GM12864 (cell line): ENCODE measurements at regions not wholly inside any gene's neighbourhood (a gene's known extent, or its start where the extent isn't known, plus 50 kb on each side); places are given as distances from the start of the nearest gene placed in this dataset.

Experiments
- DNase-seq: peaks from one replicate; pipeline ENCODE4 v3.0.0-alpha.2; 2011; ENCODE audit warnings: low read depth
- H3K4me3 ChIP-seq: 2 replicates; pipeline ENCODE4 v1.5.1; 2011; ENCODE audit warnings: mild to moderate bottlenecking, low read depth, low read length, control low read depth
- TF ChIP-seq, protein P1 (sequence below): IDR thresholded peaks from 2 replicates; pipeline ENCODE4 v1.5.1; 2011; ENCODE audit warnings: low read depth, mild to moderate bottlenecking, moderate library complexity, low read length, control low read depth, inconsistent platforms; ENCODE audit errors: missing control alignments

DNA sequence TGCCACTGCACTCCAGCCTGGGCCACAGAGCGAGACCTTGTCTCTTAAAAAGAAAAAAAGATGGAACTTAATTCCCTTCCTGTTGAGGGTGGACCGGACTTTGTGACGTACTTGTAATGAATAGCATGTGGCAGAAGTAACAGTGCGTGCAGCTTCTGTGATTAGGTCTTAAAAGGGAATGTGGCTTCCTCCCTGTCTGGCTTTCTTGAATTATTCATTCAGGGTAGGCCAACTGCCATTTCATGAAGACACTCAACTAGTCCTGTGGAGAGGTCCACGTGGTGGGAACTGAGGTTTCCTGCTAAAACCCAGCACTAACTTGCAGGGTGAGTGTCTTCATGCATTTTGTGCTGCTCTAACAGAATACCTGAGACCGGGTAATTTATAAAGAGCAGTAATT, 98.9 kb upstream of the PIAS1 start:
- TF ChIP-seq, protein P1, sequence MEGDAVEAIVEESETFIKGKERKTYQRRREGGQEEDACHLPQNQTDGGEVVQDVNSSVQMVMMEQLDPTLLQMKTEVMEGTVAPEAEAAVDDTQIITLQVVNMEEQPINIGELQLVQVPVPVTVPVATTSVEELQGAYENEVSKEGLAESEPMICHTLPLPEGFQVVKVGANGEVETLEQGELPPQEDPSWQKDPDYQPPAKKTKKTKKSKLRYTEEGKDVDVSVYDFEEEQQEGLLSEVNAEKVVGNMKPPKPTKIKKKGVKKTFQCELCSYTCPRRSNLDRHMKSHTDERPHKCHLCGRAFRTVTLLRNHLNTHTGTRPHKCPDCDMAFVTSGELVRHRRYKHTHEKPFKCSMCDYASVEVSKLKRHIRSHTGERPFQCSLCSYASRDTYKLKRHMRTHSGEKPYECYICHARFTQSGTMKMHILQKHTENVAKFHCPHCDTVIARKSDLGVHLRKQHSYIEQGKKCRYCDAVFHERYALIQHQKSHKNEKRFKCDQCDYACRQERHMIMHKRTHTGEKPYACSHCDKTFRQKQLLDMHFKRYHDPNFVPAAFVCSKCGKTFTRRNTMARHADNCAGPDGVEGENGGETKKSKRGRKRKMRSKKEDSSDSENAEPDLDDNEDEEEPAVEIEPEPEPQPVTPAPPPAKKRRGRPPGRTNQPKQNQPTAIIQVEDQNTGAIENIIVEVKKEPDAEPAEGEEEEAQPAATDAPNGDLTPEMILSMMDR: no peak
- no peak overlapping the region for H3K4me3 ChIP-seq
- no peak for DNase-seq

DNA sequence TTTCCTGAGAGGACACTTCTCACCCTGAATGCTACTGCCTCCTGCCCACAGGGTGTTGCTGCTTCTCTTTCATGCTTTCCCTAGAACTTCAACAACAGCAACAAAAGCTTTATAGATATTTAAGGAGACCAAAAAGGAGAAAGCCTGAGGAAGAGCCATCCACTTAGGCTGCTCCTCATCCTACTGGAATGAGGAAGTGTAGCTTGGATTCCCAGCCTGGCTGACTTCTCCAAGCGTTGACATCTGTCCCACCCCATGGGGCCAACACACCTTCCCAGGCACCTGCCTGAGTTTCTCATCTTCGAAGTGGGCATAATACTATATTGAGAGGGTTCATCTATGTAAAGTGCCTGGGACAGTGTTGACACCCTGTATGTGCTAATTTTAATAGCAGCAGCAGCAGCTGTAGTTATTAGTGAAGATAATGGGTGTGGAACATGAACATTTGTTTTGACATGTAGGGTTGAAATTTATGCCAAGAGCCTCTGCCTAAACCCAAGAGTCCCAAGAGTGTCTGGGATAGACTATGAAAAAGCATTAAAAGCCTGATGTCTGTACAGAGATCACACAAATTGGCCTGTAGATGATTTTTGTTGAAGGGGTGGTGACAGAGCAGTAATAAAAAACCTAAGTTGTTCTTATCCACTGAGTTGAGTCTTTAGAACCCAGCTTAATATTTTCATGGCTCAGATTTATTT, 96.5 kb upstream of the PIAS1 start:
- no peak overlapping the region for H3K4me3 ChIP-seq
- DNase-seq: no peak
- TF ChIP-seq, protein P1: no peak

DNA sequence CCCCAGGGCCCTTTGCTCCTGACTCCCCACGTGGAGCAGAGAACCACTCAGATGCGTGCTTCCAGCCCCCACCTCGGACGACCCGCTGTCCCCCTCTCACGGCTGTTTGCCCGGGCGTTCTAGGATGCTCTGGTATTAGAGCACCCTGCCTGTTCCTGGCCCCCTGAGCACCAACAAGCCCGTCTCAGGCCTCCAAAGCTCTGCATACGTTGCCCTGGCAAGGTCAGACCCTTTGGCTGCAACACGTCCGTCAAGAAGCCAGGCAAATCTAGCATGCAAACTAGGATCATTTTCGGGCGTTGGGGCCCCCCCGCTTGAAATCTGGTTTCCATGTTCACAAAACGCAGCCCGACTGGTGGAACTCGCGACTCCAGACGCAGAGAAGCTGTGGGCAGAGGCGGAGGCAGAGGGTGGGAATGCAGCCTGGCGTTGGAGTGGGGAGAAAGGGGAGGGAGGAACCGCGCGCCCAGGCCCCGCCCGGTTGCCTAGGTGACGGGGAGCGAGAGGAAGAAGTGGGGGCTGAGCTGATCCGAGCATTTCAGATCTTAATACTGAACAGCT, 86.2 kb upstream of the PIAS1 start:
- TF ChIP-seq, protein P1: no peak
- DNase-seq: no peak
- H3K4me3 ChIP-seq: peak overlapping the region; percentile 53

DNA sequence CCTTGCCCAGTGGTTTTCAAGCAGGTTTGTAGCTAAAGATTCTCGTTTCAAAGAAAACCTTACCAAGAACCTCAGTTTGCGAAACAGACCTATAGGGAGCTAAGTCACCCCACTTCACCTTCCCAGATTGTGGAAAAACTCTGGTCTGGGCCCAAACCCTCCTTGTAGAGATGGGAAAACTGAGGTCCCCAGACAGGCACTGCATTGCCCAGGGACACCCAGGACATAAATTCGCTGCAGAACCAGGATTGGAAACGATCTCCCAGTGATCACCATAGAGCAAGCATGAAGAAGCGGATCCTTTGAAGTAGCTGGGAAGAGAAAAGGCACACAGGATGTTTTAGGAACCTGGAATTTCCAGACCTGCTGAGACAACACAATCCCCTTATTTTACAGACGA, 85.6 kb upstream of the PIAS1 start:
- TF ChIP-seq, protein P1: no peak
- H3K4me3 ChIP-seq: peak overlapping the region; percentile 53
- DNase-seq: no peak

DNA sequence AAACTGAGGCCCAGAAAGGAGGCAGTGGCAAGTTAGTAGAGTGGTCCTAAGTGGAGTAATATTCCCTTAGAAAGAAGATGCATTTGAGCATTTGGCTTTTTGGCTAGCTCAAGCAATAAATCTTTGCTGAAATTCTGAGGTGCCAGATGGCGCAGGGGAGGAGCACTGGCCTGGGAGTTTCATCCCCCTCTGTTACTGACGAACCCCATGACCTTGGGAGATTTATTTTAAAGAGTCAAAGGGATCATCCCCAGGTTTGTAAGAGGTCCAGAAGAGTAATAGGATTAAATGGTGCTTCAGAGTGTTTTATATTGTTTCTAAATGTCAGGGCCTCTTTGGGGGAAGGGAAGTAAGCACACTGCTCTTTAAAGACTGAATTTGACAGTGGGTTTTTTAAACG, 85.1 kb upstream of the PIAS1 start:
- peak overlapping the region; percentile 53; the same call in 1 of the 2 replicates for H3K4me3 ChIP-seq
- DNase-seq: no peak
- TF ChIP-seq, protein P1: no peak

DNA sequence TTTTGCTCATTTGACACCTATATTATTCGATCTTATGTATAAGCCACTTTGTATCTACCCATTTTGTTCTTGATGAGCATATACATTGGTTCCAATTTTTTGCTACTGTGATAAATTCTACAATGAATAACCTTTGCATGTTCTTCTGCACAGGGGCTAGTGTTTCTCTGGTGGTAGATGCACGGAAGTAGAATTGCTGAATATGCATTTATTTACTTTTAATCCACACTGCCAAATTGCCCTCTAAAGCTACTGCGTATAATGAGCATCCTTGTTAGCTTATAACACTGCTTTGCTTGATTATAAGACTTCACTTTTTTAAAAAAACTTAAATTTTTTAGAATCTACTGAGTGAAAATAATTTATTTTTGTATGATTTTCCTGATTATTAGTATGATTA, 84.2 kb upstream of the PIAS1 start:
- no peak for DNase-seq
- TF ChIP-seq, protein P1: no peak
- no peak overlapping the region for H3K4me3 ChIP-seq

DNA sequence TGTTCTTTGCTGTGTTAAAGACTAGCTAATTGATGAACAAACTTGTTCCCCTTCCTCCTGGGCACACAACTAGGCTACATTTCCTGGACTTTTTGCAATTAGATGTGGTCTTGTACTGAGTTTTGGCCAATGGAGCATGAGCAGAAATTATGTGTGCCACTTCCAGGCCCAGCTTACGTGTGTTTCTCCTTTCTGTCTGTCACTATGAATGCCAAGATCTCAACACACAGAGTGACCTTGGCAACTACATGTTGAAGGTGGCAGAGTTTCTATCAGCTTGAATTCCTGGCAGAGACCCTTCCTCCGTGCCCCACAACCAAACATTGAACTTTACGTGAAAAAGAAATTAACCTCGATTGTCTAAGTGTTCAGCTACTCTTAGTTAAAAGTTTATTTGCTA, 81.7 kb upstream of the PIAS1 start:
- DNase-seq: no peak
- H3K4me3 ChIP-seq: no peak overlapping the region
- TF ChIP-seq, protein P1: no peak
